ENCODE measurements at regions not wholly inside any gene's neighbourhood (a gene's known extent, or its start where the extent isn't known, plus 50 kb on each side); places are given as distances from the start of the nearest gene placed in this dataset.

DNA sequence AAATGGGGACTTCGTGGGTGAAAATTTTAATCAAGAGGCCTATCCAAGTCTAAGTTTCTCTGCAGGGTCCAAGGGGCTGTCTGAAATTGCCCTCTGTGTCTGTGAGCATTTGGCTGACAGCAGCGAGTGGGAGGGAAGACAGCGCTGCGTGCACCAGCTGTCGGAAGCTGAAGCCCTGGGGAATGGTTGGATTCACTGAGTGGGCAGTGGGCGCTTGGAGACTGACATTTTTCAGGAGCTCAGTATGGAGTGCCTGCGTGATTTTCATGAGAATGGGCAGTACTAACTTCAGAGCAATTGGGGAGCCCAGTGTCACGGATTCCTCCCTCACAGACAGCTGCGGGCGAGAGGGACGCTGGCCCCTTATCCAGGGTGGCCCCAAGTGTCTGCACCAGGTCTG lies 388.8 kb upstream of the B3GAT1 start:
- no peak for DNase-seq (ENCODE audit: low read depth)

- no peak for DNase-seq (ENCODE audit: low read depth)
These were observed 388.1 kb upstream of the B3GAT1 start for GRCh38 chr11:134800130-134800529.

DNA sequence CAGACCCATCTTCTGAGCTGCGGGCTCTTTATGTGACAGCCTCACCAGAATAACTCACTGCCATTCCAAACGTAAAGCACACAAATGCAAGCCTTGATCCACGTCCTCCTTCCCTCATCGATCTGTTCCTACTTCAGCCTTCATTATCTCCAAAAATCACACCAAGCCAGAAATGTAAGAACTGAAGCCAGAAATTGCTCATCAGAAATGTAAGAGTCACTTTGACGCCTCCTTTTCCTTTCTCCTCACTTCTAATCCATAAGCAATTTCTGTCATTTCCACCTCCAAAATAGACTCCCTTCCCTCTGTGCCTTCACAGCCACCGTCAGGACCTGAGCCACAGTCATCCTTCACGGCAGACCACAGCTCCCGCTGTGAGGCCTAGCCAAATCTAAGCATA lies 387.3 kb upstream of the B3GAT1 start:
- no peak for DNase-seq (ENCODE audit: low read depth)

DNA sequence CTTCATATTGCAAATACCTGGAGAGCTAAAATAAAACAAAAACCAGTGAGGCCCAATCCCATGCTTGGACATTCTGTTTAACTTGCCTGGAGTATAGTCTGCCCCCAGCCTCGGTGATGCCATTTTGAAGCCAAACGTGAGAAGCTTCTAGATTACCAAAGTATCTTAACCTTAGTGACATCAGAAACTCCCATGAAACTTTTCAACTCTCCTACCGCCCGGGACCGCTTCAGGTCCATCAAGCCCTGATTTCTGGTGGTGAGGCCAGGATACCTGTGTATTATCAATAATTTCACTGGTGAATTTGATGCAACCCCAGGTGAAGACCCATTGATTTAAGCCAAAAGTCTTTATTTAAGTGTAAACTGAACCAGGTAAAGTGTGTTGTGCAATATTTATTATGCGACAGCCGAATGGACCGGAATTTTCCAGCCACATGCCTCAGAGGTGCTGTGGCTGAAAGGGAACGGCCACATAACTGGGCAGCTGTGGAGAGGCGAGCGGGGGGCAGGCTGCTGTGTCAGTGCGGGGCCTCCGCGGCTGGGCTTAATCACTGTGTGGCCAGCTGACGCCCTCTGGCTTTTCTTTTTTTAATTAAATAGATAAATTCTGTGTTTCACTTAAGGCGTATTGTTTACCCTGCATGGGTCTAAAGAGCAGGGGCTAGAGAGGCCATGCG lies 385.5 kb upstream of the B3GAT1 start:
- no peak for DNase-seq (ENCODE audit: low read depth)

- no peak for DNase-seq (ENCODE audit: low read depth)
These were observed 383.0 kb upstream of the B3GAT1 start for GRCh38 chr11:134795017-134795416.

- DNase-seq (ENCODE audit: low read depth) = no peak
These were observed 382.1 kb upstream of the B3GAT1 start for GRCh38 chr11:134794192-134794591.

DNA sequence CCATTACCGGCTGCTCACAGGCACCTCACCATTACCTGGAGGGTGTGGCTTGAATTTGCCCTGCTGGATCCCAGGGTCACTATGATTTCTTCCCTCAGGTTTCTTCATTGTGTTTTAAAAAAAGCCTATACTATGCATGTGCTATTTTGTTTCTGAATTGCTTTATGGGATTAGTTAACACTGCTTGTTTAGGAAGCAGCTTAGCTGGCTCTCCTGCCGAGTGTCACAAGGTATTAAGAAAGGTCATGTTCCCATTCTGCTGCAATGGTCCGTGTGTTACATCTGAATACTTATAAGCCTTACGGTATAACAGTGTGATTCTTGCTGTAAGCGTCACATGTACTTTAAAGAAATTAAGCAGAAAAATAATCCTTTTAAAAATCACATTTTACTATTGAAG lies 380.6 kb upstream of the B3GAT1 start:
- no peak for DNase-seq (ENCODE audit: low read depth)

DNA sequence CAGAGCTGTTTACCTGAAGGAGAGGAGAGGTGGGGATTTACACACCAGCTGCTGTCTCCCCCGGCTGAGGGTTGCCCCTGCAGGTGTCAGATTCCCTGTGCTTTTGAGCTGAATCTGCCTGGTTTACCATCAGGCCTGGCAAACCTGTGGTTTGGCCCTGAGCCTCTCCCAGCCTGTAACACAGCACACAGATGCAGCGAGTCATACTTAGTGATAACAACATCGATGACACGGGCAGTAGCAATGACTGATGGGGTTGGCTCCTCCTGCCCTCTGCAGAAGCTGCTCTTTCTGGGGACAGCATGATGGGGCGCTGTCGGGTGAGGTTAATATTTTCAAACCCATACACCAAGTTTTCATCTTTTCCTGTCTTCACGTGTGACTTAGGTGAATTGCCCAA lies 380.0 kb upstream of the B3GAT1 start:
- DNase-seq (ENCODE audit: low read depth) = no peak

- no peak for DNase-seq (ENCODE audit: low read depth)
These were observed 379.1 kb upstream of the B3GAT1 start for GRCh38 chr11:134791102-134791501.

DNA sequence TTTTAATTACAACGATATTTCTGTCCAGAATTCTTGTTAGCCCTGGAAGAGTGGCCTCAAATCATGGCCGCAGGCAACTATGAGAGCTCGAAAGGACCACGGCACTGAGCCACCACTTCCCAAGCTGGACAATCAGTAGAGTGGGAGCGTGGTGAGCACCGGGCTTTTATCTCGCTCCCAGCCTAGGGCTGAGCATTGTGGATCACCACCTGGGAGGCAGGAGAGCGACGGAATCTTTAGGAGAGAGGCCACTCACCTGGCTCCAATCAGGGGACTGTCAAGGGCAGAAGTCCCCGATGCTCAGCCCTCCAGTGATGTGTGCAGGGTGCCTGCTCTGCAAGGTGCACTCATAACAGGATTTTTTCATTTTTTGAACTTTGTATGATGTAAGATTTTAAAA lies 377.1 kb upstream of the B3GAT1 start:
- DNase-seq (ENCODE audit: low read depth) = no peak

DNA sequence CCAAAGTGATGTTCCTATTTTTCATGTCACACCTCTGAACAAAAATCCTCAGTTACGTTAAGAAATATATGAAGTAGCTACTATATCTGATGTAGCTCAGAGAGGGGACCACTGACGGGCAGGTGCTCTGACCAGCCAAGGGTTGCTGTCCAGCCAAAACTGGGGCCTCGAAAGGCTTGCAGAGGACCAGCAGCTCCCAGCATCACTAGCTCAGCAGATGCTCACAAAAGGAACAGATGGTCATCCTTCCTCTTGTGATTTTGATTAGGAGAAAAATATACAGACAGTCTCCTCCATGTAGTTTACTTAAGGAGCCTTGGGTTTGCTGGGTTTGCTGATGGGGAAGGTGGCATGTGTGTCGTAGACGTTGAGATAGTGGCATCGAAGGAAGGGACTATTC lies 374.6 kb upstream of the B3GAT1 start:
- DNase-seq (ENCODE audit: low read depth) = no peak

- no peak for DNase-seq (ENCODE audit: low read depth)
These were observed 373.7 kb upstream of the B3GAT1 start for GRCh38 chr11:134785660-134786284.

DNA sequence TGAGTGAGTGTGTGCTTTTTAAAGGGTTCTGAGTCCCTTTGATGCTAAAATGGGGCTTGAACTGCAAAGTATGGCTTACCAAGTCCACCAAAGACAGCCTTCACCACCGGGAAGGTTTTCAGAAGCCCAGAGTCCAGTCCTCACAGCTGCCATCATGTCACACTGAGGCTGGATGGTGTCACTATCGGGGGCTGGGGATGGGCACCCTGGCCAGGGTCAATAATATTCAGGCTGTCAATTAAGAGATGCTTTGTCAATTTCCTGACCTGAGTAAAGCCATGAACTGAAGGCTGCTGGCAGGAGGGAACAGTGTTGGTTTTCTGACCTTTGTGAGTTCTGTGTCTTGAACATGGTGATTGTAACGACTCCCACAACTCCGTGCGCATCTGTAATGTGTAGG lies 373.0 kb upstream of the B3GAT1 start:
- DNase-seq (ENCODE audit: low read depth) = no peak

DNA sequence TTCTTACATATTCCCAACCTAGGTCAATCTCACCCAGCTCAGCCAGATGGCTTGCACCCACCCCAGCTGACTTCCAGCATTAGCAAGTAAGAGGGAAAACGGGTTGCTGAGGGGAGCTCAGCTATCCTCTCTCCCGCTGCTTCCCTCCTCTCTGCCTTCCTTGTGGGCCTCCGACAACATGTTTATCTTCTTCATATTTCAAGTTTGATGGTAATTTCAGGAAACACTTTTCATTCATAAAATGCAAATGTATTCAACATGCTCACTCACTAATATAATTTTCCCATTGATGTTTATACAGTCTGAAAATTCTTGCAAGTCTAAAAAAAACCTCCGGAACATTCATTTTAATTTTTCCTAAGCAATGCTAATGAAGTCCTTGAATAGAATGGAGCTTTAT lies 372.5 kb upstream of the B3GAT1 start:
- no peak for DNase-seq (ENCODE audit: low read depth)

DNA sequence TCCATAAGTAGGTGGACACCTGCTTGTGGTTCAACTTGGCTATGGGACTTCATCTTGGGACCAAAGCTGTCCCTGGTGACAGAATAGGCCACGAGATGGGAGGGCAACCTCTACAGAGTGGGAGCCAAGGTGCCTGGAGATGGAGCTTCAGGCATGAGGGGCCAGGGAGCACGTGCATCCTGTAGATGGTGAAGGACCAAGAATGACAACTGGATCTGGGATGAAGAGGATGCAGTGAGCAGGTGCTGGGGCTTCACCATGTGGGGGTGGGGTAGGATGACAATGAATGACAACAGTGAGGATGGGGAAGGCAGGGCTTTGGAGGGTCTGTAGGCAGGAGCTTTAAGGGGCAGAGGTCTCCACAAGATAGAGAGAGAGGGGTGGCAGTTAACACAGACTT lies 372.0 kb upstream of the B3GAT1 start:
- no peak for DNase-seq (ENCODE audit: low read depth)

DNA sequence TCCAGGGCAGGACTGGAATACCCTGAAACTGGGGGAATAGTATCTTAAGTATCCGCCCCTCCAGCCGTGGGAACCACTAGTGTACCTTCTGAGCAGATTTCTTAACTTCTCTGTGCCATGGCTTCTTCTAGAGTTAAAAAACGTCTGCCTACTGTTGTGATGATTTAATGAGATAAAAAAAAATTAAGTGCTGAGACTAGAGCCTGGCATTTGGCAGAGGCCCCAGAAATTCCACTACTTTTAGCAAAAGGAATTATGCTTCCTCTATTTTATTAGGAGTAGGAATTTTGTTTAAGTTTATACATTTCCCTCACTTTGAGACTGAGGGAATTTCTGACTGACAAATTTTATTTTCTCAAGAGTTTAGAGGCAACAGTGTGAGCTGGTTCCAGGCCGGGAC lies 371.2 kb upstream of the B3GAT1 start:
- DNase-seq (ENCODE audit: low read depth) = no peak

DNA sequence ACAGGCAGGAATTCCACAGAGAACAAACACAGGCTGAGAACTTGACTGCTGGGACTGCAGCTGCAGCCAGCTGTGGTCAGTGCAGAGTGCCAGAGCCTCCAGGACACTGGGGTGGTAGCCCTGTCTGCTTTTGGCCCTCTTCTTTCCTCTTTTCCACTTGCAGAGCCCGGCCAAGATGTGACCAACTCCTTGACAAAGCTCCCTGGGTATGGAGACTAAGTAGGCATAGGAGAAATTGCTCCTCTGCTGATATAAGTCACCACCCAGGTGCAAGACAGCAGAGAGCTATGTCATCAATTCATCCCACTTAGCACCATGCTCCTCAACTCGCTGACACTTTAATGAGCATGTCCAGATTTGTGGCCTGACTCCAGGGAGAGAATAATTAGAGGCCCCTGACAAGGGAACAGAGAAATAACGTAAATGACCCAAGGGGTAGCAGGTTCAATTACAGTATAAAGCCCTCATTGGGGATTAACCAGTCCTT lies 369.4 kb upstream of the B3GAT1 start:
- no peak for DNase-seq (ENCODE audit: low read depth)

- DNase-seq (ENCODE audit: low read depth) = no peak
These were observed 368.6 kb upstream of the B3GAT1 start for GRCh38 chr11:134780486-134781147.

- no peak for DNase-seq (ENCODE audit: low read depth)
These were observed 367.1 kb upstream of the B3GAT1 start for GRCh38 chr11:134779179-134779578.

GRCh38 chr11:134768463-134768862 lies 356.4 kb upstream of the B3GAT1 start:
- DNase-seq (ENCODE audit: low read depth) = no peak

DNA sequence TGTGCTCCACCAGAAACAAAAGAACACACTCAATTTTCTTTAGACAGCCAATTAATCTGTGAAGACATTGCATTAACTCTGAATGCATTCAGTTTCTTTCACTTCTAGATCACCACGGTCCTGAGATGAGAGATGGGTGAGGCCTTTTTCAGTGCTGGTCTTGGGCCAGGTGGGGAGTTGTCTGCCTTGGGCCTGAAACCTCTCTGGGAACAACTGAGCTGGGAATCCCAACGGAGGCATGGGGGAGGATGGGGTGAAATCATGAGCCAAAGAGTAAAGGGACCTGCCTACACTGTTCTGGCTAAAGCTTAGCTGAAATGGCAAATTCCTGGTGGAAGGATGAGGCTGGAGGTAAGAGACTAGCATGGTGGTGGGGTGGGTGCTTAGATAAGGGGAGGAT lies 353.5 kb upstream of the B3GAT1 start:
- no peak for DNase-seq (ENCODE audit: low read depth)

- DNase-seq (ENCODE audit: low read depth) = no peak
These were observed 352.9 kb upstream of the B3GAT1 start for GRCh38 chr11:134764966-134765365.

GRCh38 chr11:134764367-134764766 lies 352.3 kb upstream of the B3GAT1 start:
- DNase-seq (ENCODE audit: low read depth) = no peak

- no peak for DNase-seq (ENCODE audit: low read depth)
These were observed 351.0 kb upstream of the B3GAT1 start for GRCh38 chr11:134763030-134763388.
